ENCODE measurements at regions not wholly inside any gene's neighbourhood (a gene's known extent, or its start where the extent isn't known, plus 50 kb on each side); places are given as distances from the start of the nearest gene placed in this dataset.

DNA sequence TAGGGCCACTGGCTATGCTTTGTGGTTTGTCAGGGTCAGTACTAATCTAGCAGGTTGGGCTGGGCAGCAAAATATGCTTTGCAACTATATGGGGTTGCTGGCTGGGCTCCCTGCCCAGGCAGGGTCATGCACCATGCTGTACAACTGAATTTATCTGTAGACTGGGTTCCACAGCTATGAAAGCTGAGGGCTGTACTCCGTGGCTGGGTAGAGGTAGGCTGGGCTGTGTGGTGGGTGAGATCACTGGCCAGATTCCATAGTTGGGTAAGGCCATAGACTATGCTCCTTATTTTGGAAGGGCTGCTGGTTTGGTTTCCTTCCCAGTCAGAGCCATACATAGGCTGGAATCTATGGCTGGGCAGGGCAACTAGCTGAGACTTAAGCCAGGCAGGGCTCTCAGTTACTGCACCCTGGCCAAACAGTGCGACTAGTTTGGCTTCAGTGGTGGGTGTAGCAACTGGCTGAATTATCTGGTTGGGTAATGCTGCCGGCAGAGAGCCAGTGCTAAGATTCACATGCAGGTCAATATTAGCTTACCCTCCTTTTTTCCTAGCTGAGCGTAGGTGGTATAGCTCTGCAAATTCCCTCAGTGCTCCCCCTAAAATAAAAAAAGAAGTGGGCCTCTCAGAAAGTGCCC lies 769.1 kb upstream of the CDH8 start:
- TF ChIP-seq, protein P1, sequence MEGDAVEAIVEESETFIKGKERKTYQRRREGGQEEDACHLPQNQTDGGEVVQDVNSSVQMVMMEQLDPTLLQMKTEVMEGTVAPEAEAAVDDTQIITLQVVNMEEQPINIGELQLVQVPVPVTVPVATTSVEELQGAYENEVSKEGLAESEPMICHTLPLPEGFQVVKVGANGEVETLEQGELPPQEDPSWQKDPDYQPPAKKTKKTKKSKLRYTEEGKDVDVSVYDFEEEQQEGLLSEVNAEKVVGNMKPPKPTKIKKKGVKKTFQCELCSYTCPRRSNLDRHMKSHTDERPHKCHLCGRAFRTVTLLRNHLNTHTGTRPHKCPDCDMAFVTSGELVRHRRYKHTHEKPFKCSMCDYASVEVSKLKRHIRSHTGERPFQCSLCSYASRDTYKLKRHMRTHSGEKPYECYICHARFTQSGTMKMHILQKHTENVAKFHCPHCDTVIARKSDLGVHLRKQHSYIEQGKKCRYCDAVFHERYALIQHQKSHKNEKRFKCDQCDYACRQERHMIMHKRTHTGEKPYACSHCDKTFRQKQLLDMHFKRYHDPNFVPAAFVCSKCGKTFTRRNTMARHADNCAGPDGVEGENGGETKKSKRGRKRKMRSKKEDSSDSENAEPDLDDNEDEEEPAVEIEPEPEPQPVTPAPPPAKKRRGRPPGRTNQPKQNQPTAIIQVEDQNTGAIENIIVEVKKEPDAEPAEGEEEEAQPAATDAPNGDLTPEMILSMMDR (conservative IDR thresholded peaks at IDR 0.05): no peak
- H2AK5ac ChIP-seq (ENCODE audit: insufficient read length, low read length): no peak overlapping the region
- H3K23ac ChIP-seq (ENCODE audit: insufficient read length, low read depth, low read length): no peak overlapping the region
- no peaks in the 10 kb centered on the region for H3K4me1 ChIP-seq (ENCODE audit: insufficient read depth, low read length)
- no peaks in the 10 kb centered on the region for H3K4me1 Mint-ChIP-seq
- no CpG with 5 or more reads among the region's 4 CpGs for WGBS (ENCODE audit: extremely low coverage, insufficient read length, low lambda C conversion rate)
- no peak overlapping the region for H3K56ac ChIP-seq (ENCODE audit: insufficient read length, low read depth, low read length)
- no peaks in the 10 kb centered on the region for H3K27me3 Mint-ChIP-seq (ENCODE audit: low read depth)
- H2BK15ac ChIP-seq (ENCODE audit: low read depth, low read length): no peak overlapping the region
- no peak overlapping the region for H2BK120ac ChIP-seq (ENCODE audit: low read depth, low read length, poor library complexity, severe bottlenecking)
- H3K27me3 ChIP-seq (ENCODE audit: insufficient read depth, low read length): no peaks in the 10 kb centered on the region
- H4K20me1 ChIP-seq (ENCODE audit: control insufficient read depth, insufficient read depth, insufficient read length): no peaks in the 10 kb centered on the region
- H2AFZ ChIP-seq (ENCODE audit: low read length): no peak overlapping the region
- H3T11ph ChIP-seq (ENCODE audit: low read length): no peak overlapping the region
- no peak overlapping the region for H3K27ac ChIP-seq (ENCODE audit: insufficient read length, low read depth, low read length)
- H3K9me3 Mint-ChIP-seq: peaks cover 0 to 4% of the 10 kb centered on the region in 2 experiments; a peak in 4 of 5 replicates
- no peaks in the 10 kb centered on the region for H3K79me2 ChIP-seq (ENCODE audit: insufficient read depth, low read length)
- no peak overlapping the region for H2BK5ac ChIP-seq (ENCODE audit: insufficient read length, low read length)
- no peaks in the 10 kb centered on the region for H3K9me3 ChIP-seq (ENCODE audit: control insufficient read depth, low read depth, low read length)
- H3K4me2 ChIP-seq (ENCODE audit: insufficient read depth, insufficient read length, low read length): no peak overlapping the region
- H3K9ac ChIP-seq (ENCODE audit: extremely low read depth, insufficient read length, low read length): no peak overlapping the region
- no peak overlapping the region; a peak in 1 of 7 replicates for H3K27ac Mint-ChIP-seq
- H3K36me3 Mint-ChIP-seq (ENCODE audit: insufficient read depth in 1 of 3, low read depth in 3 of 3): no peaks in the 10 kb centered on the region; a peak in 1 of 7 replicates
- no peak overlapping the region for H3K4me3 Mint-ChIP-seq
- H4K5ac ChIP-seq (ENCODE audit: insufficient read length, low read depth, low read length): no peak overlapping the region
- no peak overlapping the region for H4K91ac ChIP-seq (ENCODE audit: insufficient read length, low read depth, low read length)
- H3K4ac ChIP-seq (ENCODE audit: low read depth, low read length): no peak overlapping the region
- H2BK20ac ChIP-seq (ENCODE audit: low read depth, low read length, poor library complexity, severe bottlenecking): no peak overlapping the region
- H3K79me1 ChIP-seq (ENCODE audit: insufficient read depth, low read depth, low read length, poor library complexity, severe bottlenecking): no peaks in the 10 kb centered on the region
- H3K23me2 ChIP-seq (ENCODE audit: insufficient read length, low read depth, low read length, poor library complexity, severe bottlenecking): no peaks in the 10 kb centered on the region
- DNase-seq: no peak
- no peak overlapping the region for H4K8ac ChIP-seq (replicated peaks; ENCODE audit: insufficient read length, low read depth, low read length)
- no peak overlapping the region for H3K18ac ChIP-seq (ENCODE audit: insufficient read length, low read depth, low read length)
- H3K14ac ChIP-seq (ENCODE audit: insufficient read depth, low read length): no peak overlapping the region
- H2BK12ac ChIP-seq (ENCODE audit: insufficient read length, low read depth, low read length): no peak overlapping the region

All from H9 (cell line).